HG03095 (cell line): ENCODE measurements at regions not wholly inside any gene's neighbourhood (a gene's known extent, or its start where the extent isn't known, plus 50 kb on each side); places are given as distances from the start of the nearest gene placed in this dataset.
"Not testable (repeated sequence)": the region's sequence is repeated elsewhere in the genome, so short reads cannot be mapped to it uniquely, and the experiment has no call there.

Source experiments
- ATAC-seq: cut with Tn5 transposase; IDR thresholded peaks from one replicate; pipeline ENCODE4 v1.9.1; 2021; ENCODE audit warnings: moderate library complexity; ENCODE audit not compliant: unreplicated experiment

DNA sequence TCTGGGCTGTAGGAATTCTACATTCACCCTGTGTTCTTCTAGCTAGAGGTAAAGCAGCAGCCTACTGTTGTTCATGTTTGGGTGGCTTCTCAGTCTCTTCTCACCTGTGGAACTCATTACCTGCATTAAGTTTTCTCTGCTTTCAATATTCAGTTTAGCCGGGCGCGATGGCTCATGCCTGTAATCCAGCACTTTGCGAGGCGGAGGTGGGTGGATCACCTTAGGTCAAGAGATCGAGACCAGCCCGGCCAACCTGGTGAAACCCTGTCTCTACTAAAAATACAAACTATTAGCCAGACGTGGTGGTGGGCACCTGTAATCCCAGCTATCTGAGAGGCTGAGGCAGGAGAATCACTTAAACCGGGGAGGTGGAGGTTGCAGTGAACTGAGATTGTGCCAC lies 139.8 kb upstream of the UBE2E3 start:
- no peak for ATAC-seq

DNA sequence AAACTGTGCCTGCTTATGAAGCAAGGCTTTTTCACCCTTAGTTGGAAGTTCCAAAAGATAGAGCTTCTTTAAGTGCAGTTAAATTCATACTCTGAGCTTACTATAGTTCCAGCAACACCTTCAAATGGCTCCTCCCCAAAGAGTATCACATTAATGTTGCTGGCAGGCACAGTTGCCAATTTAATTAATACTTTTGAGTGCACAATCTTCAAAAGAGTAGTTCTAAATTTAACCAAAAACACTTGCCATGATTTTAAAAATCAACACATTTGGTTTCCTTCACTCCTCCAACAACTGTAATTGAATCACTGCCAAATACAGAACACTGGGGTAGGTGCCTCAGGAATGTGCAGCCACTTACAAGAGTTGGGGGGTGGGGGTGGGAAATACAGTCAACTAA lies 150.6 kb upstream of the UBE2E3 start:
- ATAC-seq, result no peak

DNA sequence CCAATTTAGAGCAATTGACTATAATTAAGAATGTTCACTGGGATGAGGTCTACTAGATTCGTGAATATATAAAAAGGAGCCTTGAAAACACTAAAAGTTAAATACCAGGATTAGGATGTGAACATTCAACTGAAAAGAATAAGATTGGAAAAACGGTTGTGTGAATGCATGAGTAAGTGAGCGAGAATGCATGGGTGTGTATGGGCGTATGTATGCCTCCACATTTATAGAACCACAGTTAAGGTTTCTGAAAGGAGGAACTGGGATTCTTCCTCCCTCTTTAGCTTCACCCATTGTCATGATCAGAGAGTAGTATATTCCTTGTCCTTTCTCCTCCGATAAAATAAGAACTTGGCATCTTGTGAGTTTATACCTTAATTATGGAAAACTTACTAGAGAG lies 151.1 kb upstream of the UBE2E3 start:
- no peak for ATAC-seq

DNA sequence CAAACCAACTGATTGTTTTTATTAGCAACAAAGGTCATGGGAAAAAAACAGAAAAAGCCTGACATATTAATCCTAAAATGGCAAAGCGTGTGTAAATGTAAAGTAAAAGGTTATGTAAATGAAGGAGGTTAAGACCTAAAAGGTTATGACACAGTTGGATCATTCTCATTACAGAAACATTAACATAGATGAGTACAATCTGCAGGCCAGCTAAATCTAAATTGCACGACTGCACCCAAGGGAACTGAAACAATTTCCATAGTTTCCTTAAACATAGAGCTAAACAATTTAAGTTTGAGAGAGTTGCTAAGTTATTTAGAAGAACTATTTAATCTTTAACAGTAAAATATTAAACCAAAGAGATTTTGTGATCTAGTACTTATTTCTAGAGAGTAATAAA lies 151.6 kb upstream of the UBE2E3 start:
- no peak for ATAC-seq

GRCh38 chr2:180823546-180824141 lies 156.8 kb upstream of the UBE2E3 start:
- no peak for ATAC-seq

DNA sequence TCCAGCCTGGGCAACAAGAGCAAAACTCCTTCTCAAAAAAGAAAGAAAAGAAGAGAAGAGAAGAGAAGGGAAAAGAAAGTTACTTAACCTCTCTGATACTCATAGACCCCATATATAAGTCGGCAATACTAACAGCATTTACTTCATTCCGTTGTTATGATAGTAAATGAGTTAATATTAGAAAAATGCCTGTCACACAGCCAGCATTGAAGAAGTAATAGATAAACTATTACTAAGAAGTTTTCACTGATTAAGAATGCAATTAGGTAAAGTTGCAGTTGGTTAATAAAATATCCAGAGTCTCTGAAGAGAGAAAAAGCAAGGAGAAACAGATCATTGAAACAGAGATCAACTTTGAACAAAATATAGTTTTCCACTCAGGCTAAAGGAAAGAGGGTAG lies 161.3 kb upstream of the UBE2E3 start:
- ATAC-seq, result no peak

- ATAC-seq, result not testable (repeated sequence)
Observed at GRCh38 chr2:180818700-180819099, 161.7 kb upstream of the UBE2E3 start.

DNA sequence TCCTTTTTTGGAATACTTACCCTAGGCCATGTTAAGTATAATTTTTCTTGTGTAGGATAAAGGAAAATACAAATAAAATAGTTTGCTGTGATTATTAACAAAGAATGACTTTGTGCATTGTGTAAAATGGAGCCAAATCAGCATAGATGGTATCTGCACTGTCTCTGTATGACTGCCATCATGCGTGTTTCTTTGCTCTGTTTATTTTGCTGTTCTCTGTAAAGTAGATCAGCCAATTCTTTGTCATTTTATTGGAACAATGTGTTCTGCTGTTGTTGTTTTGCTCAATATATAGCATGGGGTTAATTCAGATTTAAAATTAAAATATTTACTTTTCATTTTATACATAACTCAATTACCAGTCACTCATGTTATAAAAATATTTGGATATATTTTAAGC lies 181.3 kb upstream of the UBE2E3 start:
- ATAC-seq, result no peak

- ATAC-seq, result no peak
Observed at GRCh38 chr2:180790891-180791290, 189.5 kb upstream of the UBE2E3 start.

- no peak for ATAC-seq
Observed at GRCh38 chr2:180787330-180787729, 193.1 kb upstream of the UBE2E3 start.

- ATAC-seq, result no peak
Observed at GRCh38 chr2:180781276-180781675, 199.1 kb upstream of the UBE2E3 start.

DNA sequence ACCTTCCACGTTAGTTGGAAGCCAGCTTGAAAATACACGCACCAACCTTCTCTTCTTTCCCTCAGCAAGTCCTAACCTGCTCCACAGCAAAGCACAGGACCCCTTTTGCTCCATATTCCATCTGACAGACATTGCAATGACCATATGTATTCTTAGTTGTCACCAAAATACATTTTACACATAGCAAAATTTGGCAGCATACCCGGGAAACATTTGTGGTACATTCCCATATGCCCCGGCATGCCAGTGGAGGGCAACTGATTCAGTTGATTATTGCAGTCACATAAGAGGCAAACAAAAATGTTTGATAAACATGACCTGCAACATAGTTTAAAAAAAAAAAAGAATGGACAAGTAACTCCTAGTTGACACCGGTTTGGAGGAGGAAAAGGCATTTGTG lies 202.1 kb upstream of the UBE2E3 start:
- ATAC-seq, result no peak

GRCh38 chr2:180776921-180777320 lies 203.5 kb upstream of the UBE2E3 start:
- ATAC-seq, result no peak

DNA sequence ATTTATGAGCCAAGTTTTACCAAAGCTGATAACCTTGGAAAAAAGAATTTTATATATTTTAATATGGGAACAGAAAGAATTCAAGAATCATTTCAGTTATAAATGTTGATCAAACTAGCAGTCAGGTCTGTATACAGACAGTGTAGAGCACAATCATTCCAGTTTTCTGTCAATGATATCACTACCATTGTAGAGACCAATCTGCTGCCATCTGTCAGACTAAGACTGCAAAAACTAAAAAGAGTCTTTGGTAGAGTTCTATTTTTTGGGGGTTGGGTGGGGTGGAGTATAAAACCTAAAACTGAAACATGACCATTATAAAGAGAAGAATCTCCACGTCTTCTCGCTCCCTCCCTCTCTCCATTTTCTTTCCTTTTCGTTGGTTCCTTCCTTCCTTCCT lies 204.7 kb upstream of the UBE2E3 start:
- no peak for ATAC-seq

DNA sequence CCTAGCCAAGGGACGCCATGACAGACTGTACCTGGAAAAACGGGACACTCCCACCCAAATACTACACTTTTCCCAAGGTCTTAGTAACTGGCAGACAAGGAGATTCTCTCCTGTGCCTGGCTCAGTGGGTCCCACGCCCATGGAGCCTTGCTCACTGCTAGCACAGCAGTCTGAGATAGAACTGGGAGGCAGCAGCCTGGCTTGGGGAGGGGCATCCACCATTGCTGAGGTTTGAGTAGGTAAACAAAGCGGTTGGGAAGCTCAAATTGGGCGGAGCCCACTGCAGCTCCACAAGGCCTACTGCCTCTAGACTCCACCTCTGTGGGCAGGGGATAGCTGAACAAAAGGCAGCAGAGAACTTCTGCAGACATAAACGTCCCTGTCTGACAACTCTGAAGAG lies 215.1 kb upstream of the UBE2E3 start:
- ATAC-seq, result not testable (repeated sequence)

DNA sequence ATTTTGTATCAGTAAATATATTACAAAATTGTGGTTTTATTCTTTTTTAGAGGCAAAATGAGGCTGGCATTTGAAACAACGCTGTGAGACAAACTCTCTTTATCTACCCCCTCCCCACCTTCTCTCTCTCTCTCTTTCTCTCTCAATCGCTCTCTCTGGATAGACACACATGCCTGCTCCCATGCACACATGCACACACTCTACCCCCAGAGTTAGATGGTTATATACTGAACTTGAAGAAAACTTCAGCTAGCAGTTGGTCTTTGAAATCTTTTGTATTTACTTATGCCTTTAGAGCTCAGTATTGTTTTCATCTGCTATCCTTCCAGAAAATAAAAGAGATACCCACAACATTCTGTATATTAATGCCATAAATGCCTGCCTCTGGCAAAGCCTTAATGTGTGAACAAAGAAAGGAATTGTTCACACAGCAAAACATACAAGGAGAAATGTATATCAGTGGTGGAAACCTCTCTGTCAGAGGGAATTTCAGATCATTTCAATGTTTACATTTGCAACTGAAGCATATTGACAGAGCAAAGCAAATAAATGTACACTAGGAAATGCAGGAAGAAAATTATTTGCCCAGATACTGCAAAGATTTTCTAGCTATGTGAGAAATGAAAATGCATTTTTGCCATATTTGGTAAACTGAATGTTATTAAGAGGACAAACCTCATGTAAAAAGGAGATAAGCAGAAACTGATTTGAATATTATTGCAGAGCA lies 217.0 kb upstream of the UBE2E3 start:
- ATAC-seq, result no peak

- ATAC-seq, result no peak
Observed at GRCh38 chr2:180761224-180761623, 219.2 kb upstream of the UBE2E3 start.

DNA sequence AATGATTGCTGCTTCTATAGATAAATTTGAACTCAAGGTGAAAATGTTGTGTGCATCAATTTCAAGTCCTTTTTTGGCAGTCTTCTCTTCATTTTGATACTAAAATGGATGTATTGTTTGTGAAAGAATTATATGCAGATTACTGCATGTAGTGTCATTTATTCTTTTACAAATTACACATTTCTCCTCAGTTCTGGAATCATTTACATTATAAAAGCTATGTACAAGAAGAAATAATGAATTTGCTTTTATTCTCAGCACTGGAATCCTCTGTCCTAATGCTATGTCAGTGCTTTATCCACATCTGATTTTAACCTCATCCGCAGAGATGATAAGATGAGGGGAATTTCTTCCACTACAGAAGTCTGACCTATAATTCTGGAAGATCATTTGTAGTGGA lies 220.8 kb upstream of the UBE2E3 start:
- no peak for ATAC-seq

GRCh38 chr2:180753809-180754761 lies 226.3 kb upstream of the UBE2E3 start:
- no peak for ATAC-seq

DNA sequence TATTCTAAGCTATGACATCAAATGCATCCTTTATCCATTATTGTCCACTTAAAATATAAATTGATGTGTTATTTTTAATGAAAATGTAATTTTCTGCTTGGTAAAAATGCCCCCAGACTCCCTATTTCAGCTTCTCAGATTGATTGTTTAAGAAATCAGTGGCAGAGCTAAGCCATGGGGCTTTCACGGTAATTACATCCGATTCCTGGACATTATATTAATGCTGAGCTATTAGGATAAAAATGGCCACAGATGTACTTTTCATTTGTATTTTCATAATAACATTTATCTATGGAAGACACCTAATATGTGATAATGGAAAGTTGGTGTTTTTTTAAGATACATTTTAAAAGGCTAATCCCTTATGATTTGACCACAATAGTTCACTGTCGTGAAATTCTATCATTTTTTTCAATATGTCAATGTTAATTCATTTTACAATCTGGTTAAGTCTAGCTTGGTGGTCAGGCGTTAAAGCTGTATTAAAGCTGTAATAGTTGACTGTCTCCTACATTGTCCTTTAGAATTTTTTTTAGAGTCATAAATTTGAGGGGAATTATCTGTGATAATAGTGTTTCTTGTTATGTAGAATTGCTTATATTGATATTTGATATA lies 229.0 kb upstream of the UBE2E3 start:
- ATAC-seq, result no peak

DNA sequence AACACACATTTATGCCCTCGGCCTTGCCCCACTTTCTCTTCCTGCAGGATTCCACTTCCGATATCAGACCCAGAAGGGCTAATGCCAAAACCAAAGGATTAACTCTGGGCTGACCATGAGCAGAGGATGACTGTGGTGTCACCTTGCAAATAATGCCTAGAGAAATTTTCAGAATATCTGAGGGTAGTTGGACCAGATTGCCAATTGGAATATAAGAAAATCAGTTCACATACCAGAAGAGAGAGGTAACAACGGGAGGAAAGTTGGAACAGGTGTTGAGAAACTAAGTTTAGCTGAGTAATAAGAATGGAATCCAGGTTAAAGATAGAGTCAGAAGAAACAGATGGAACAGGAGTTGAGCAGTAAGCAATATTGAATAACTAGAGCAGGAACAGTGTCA lies 232.7 kb upstream of the UBE2E3 start:
- ATAC-seq, result no peak
